Neuronal stem cell (in vitro differentiated cells): ENCODE measurements at regions not wholly inside any gene's neighbourhood (a gene's known extent, or its start where the extent isn't known, plus 50 kb on each side); places are given as distances from the start of the nearest gene placed in this dataset.

Source experiments
- DNase-seq: peaks from one replicate; pipeline ENCODE4 v3.0.0-alpha.2; 2013; ENCODE audit warnings: low spot score
- H2AFZ ChIP-seq: one replicate; pipeline ENCODE4 v1.6.1; 2013; ENCODE audit warnings: mild to moderate bottlenecking, low read length, inconsistent platforms
- H2AK5ac ChIP-seq: 2 replicates; pipeline ENCODE4 v1.6.1; 2013; ENCODE audit warnings: low read depth, mild to moderate bottlenecking, inconsistent platforms, low read length, moderate library complexity, mixed read lengths
- H2BK120ac ChIP-seq: 2 replicates; pipeline ENCODE4 v1.6.1; 2013; ENCODE audit warnings: low read depth, mild to moderate bottlenecking, inconsistent platforms, low read length, moderate library complexity, mixed read lengths
- H2BK12ac ChIP-seq: one replicate; pipeline ENCODE4 v1.6.1; 2013; ENCODE audit warnings: low read length, inconsistent platforms
- H2BK15ac ChIP-seq: 2 replicates; pipeline ENCODE4 v1.6.1; 2013; ENCODE audit warnings: mild to moderate bottlenecking, low read length, inconsistent platforms, mixed read lengths
- H2BK5ac ChIP-seq: one replicate; pipeline ENCODE4 v1.6.1; 2013; ENCODE audit warnings: inconsistent platforms, mild to moderate bottlenecking, low read length, moderate library complexity
- H3K14ac ChIP-seq: one replicate; pipeline ENCODE4 v1.6.1; 2013; ENCODE audit warnings: low read length, inconsistent platforms
- H3K18ac ChIP-seq: 2 replicates; pipeline ENCODE4 v1.6.1; 2013; ENCODE audit warnings: low read length, inconsistent platforms
- H3K23ac ChIP-seq: 2 replicates; pipeline ENCODE4 v1.6.1; 2013; ENCODE audit warnings: low read depth, mild to moderate bottlenecking, mixed read lengths, low read length, inconsistent platforms; ENCODE audit not compliant: poor library complexity
- H3K27ac ChIP-seq: replicated peaks from 3 replicates; pipeline ENCODE4 v1.5.1; 2013; ENCODE audit warnings: low read length, inconsistent platforms
- H3K27me3 ChIP-seq, 3 experiments: 2 replicates each; pipeline ENCODE4 v1.6.1; 2013; ENCODE audit warnings: low read length in 3 of 3, mild to moderate bottlenecking in 2 of 3, inconsistent platforms in 1 of 3, low read depth in 1 of 3, mixed read lengths in 1 of 3, moderate library complexity in 1 of 3; ENCODE audit not compliant: control insufficient read depth in 3 of 3, insufficient read depth in 3 of 3
- H3K36me3 ChIP-seq, 2 donors: replicated peaks in 1 of 2; 2 replicates each; pipeline ENCODE4 v1.6.1; 2013; ENCODE audit warnings: low read length in 2 of 2; ENCODE audit not compliant: control insufficient read depth in 2 of 2, insufficient read depth in 2 of 2
- H3K4ac ChIP-seq: 2 replicates; pipeline ENCODE4 v1.6.1; 2013; ENCODE audit warnings: inconsistent platforms, mild to moderate bottlenecking, low read length, moderate library complexity
- H3K4me1 ChIP-seq, 2 donors: 1 replicate in 1 of 2; 2 replicates in 1 of 2; pipeline ENCODE4 v1.6.1; 2013; ENCODE audit warnings: low read length in 2 of 2, low read depth in 1 of 2; ENCODE audit not compliant: control insufficient read depth in 2 of 2, insufficient read depth in 1 of 2
- H3K4me2 ChIP-seq: one replicate; pipeline ENCODE4 v1.6.1; 2013; ENCODE audit warnings: mild to moderate bottlenecking, low read length, inconsistent platforms; ENCODE audit not compliant: insufficient read depth, poor library complexity, severe bottlenecking
- H3K4me3 ChIP-seq, 2 donors: 2 replicates each; pipeline ENCODE4 v1.5.1; 2013; ENCODE audit warnings: low read length in 2 of 2, mild to moderate bottlenecking in 2 of 2, inconsistent platforms in 1 of 2, moderate library complexity in 1 of 2
- H3K79me1 ChIP-seq: one replicate; pipeline ENCODE4 v1.6.1; 2013; ENCODE audit warnings: low read depth, mild to moderate bottlenecking, inconsistent platforms, low read length, moderate library complexity
- H3K9ac ChIP-seq: one replicate; pipeline ENCODE4 v1.6.1; 2013; ENCODE audit warnings: mild to moderate bottlenecking, low read depth, low read length, inconsistent platforms; ENCODE audit not compliant: poor library complexity
- H3K9me3 ChIP-seq, 2 donors: replicated peaks in 1 of 2; 2 replicates each; pipeline versions ENCODE3 to v1.6.1; 2013; ENCODE audit warnings: low read length in 2 of 2, mild to moderate bottlenecking in 2 of 2, inconsistent platforms in 1 of 2, low read depth in 1 of 2, mixed read lengths in 1 of 2, moderate library complexity in 1 of 2; ENCODE audit not compliant: control insufficient read depth in 2 of 2, insufficient read depth in 1 of 2
- H4K8ac ChIP-seq: one replicate; pipeline ENCODE4 v1.6.1; 2013; ENCODE audit warnings: low read depth, mild to moderate bottlenecking, inconsistent platforms, low read length, moderate library complexity
- H4K91ac ChIP-seq: one replicate; pipeline ENCODE4 v1.6.1; 2013; ENCODE audit warnings: low read length, low read depth, mild to moderate bottlenecking, inconsistent platforms; ENCODE audit not compliant: poor library complexity
- WGBS, 2 donors: extraction: QIAGEN DNeasy Blood & Tissue Kit; methylation state at CpG; one replicate each; pipeline ENCODE4 v1.1.7; 2013; ENCODE audit warnings: missing lambda C conversion rate in 2 of 2, mixed read lengths in 1 of 2; ENCODE audit not compliant: insufficient read length in 2 of 2, insufficient replicate concordance in 1 of 2; ENCODE audit errors: extremely low coverage in 2 of 2; 5-methylcytosine and 5-hydroxymethylcytosine counted together

DNA sequence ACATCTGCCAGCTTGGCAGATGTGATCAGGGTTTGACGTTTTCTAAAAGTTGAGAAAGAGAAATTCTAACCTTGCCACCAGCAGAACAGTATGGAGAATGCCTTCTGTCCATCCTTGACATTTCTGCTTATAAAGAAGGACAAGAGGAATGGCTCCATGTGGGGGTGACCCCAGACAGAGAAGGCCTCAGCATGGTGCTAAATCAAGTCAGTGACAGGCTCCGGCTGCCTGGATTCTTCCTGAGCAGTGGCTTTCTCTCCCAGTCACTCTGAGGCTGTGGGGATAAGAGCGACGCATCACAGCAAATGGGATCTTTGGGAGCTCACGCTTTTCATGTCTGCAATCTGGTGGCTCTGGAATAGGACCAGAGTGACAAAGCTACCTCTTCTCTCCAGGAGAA lies 640.2 kb upstream of the CAMK1G start:
- no peak for DNase-seq
- no peak overlapping the region for H3K9ac ChIP-seq
- no peaks in the 10 kb centered on the region for H3K4me1 ChIP-seq
- no peak overlapping the region for H4K91ac ChIP-seq
- H2BK15ac ChIP-seq: no peak overlapping the region
- H3K4ac ChIP-seq: no peak overlapping the region
- no peak overlapping the region for H2BK12ac ChIP-seq
- H2BK5ac ChIP-seq: no peak overlapping the region
- no peak overlapping the region for H2BK120ac ChIP-seq
- H3K4me2 ChIP-seq: no peak overlapping the region
- no peaks in the 10 kb centered on the region for H3K27me3 ChIP-seq
- no peak overlapping the region for H4K8ac ChIP-seq
- no CpG with 5 or more reads among the region's 5 CpGs for WGBS, 2 donors
- H3K18ac ChIP-seq: no peak overlapping the region
- no peaks in the 10 kb centered on the region for H3K79me1 ChIP-seq
- no peak overlapping the region for H3K27ac ChIP-seq
- no peak overlapping the region for H2AFZ ChIP-seq
- H3K4me3 ChIP-seq: no peak overlapping the region
- no peak overlapping the region for H3K23ac ChIP-seq
- H3K36me3 ChIP-seq: no peaks in the 10 kb centered on the region
- no peak overlapping the region for H3K14ac ChIP-seq
- H3K9me3 ChIP-seq: no peaks in the 10 kb centered on the region
- H2AK5ac ChIP-seq: no peak overlapping the region

GRCh38 chr1:208944981-208945451 lies 638.5 kb upstream of the CAMK1G start:
- H3K27ac ChIP-seq: no peak overlapping the region
- no peak overlapping the region for H2AFZ ChIP-seq
- no peak overlapping the region for H2BK120ac ChIP-seq
- H3K4me2 ChIP-seq: no peak overlapping the region
- H3K18ac ChIP-seq: no peak overlapping the region
- no peak overlapping the region for H4K91ac ChIP-seq
- H4K8ac ChIP-seq: no peak overlapping the region
- DNase-seq: no peak
- no peak overlapping the region for H2AK5ac ChIP-seq
- no peaks in the 10 kb centered on the region for H3K36me3 ChIP-seq
- H3K23ac ChIP-seq: no peak overlapping the region
- H3K79me1 ChIP-seq: no peaks in the 10 kb centered on the region
- H3K9ac ChIP-seq: no peak overlapping the region
- no peaks in the 10 kb centered on the region for H3K4me1 ChIP-seq
- no peak overlapping the region for H2BK15ac ChIP-seq
- H3K14ac ChIP-seq: no peak overlapping the region
- H2BK12ac ChIP-seq: no peak overlapping the region
- H3K4me3 ChIP-seq: no peak overlapping the region
- WGBS, 2 donors: no CpG with 5 or more reads among the region's 2 CpGs
- no peaks in the 10 kb centered on the region for H3K9me3 ChIP-seq
- H2BK5ac ChIP-seq: no peak overlapping the region
- H3K27me3 ChIP-seq: no peaks in the 10 kb centered on the region
- no peak overlapping the region for H3K4ac ChIP-seq

- no peaks in the 10 kb centered on the region for H3K9me3 ChIP-seq
- H3K4me2 ChIP-seq: no peak overlapping the region
- H2BK120ac ChIP-seq: no peak overlapping the region
- no peak overlapping the region for H3K14ac ChIP-seq
- DNase-seq: no peak
- no peak overlapping the region for H3K4ac ChIP-seq
- H2BK12ac ChIP-seq: no peak overlapping the region
- H3K79me1 ChIP-seq: no peaks in the 10 kb centered on the region
- H3K9ac ChIP-seq: no peak overlapping the region
- H3K4me3 ChIP-seq: no peak overlapping the region
- H2BK15ac ChIP-seq: no peak overlapping the region
- H3K18ac ChIP-seq: no peak overlapping the region
- no peak overlapping the region for H3K27ac ChIP-seq
- H2BK5ac ChIP-seq: no peak overlapping the region
- H2AFZ ChIP-seq: no peak overlapping the region
- no peak overlapping the region for H4K8ac ChIP-seq
- H2AK5ac ChIP-seq: no peak overlapping the region
- no CpG with 5 or more reads among the region's 3 CpGs for WGBS, 2 donors
- no peaks in the 10 kb centered on the region for H3K36me3 ChIP-seq
- H3K4me1 ChIP-seq: peaks cover 0 to 2% of the 10 kb centered on the region in 2 donors
- H3K27me3 ChIP-seq: no peaks in the 10 kb centered on the region
- no peak overlapping the region for H3K23ac ChIP-seq
- H4K91ac ChIP-seq: no peak overlapping the region
These were observed 633.3 kb upstream of the CAMK1G start for GRCh38 chr1:208950206-208950605.

DNA sequence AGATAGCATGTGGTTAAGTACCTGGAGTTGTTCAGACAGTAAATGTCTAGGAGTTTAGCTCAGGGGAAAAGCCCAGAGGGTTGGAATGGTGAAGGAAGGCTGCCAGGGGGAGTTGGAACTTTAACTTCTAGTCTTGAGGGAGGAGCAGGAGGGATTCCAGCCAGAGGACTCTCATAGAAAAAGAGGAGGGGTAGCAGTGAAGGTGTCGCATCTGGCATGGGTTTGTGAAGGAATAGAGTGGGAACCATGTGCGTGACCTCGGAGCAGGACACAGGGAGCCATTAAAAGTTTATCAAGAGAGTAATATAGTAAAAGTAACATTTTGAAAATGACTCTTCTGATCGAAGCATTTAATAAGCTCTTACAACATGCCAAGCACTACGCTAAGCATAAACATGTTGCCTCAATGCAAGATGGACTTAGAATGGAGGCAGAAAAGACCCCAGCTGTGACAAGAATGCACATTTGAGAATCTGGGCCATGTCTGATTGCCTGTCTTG lies 632.4 kb upstream of the CAMK1G start:
- no peaks in the 10 kb centered on the region for H3K27me3 ChIP-seq
- H3K4me2 ChIP-seq: no peak overlapping the region
- no peak overlapping the region for H3K18ac ChIP-seq
- no peak overlapping the region for H3K27ac ChIP-seq
- no peaks in the 10 kb centered on the region for H3K79me1 ChIP-seq
- H2AK5ac ChIP-seq: no peak overlapping the region
- DNase-seq: no peak
- H3K36me3 ChIP-seq: no peaks in the 10 kb centered on the region
- no peak overlapping the region for H2AFZ ChIP-seq
- peaks cover 0 to 4% of the 10 kb centered on the region in 2 donors for H3K4me1 ChIP-seq
- H2BK120ac ChIP-seq: no peak overlapping the region
- no peak overlapping the region for H2BK15ac ChIP-seq
- H3K4ac ChIP-seq: no peak overlapping the region
- H2BK5ac ChIP-seq: no peak overlapping the region
- no peak overlapping the region for H3K9ac ChIP-seq
- no peaks in the 10 kb centered on the region for H3K9me3 ChIP-seq
- H2BK12ac ChIP-seq: no peak overlapping the region
- H3K14ac ChIP-seq: no peak overlapping the region
- H3K23ac ChIP-seq: no peak overlapping the region
- no peak overlapping the region for H4K8ac ChIP-seq
- no CpG with 5 or more reads among the region's 5 CpGs for WGBS, 2 donors
- no peak overlapping the region for H4K91ac ChIP-seq
- no peak overlapping the region for H3K4me3 ChIP-seq
